ENCODE measurements at regions not wholly inside any gene's neighbourhood (a gene's known extent, or its start where the extent isn't known, plus 50 kb on each side); places are given as distances from the start of the nearest gene placed in this dataset.

DNA sequence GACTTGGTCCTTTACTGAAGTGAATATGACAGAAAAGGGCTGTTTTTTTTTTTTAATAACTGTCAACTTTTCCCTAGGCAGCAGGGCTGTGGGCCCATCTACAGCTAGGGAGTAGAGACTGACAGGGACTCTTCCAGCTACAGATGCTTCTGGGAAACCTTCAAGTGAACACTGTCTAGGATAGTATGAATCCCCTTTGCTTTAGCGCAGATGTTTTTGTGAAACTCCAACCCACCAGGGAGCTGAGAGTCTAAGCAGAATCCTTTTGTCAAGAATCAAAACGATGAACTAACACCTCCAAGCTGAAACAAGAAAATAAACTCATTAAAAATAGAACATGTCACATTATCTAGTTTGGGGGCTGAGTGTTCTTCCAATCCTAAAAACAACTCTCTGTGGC is 219.7 kb upstream of the FGF13 start:
- Histone ChIP-seq H3K9me3 (ENCODE audit: control insufficient read depth in 1 of 2, insufficient read depth in 1 of 2, low read depth in 1 of 2, low read length in 2 of 2) (no peaks in the 10 kb centered on the region), H3K4me3 (replicated peaks in 1 of 2; ENCODE audit: low read depth in 1 of 2, low read length in 2 of 2) (no peak overlapping the region), H3K4me2 (ENCODE audit: low read length) (no peak overlapping the region), H3K4me1 (ENCODE audit: control insufficient read depth in 1 of 2, insufficient read depth in 2 of 2, low read length in 2 of 2) (no peaks in the 10 kb centered on the region), H3K36me3 (ENCODE audit: control insufficient read depth in 1 of 2, insufficient read depth in 2 of 2, low read length in 2 of 2) (no peaks in the 10 kb centered on the region), H4K20me1 (ENCODE audit: insufficient read depth) (no peaks in the 10 kb centered on the region), H2AFZ (ENCODE audit: low read depth, low read length, poor library complexity, severe bottlenecking) (no peak overlapping the region), H3K27me3 (ENCODE audit: insufficient read depth, low read length) (no peaks in the 10 kb centered on the region), H3K79me2 (ENCODE audit: insufficient read depth, low read length) (no peaks in the 10 kb centered on the region), H3K9ac (ENCODE audit: low read length) (no peak overlapping the region), H3K9me2 (ENCODE audit: insufficient read depth) (no peaks in the 10 kb centered on the region), H3K27ac (ENCODE audit: low read depth, low read length) (no peak overlapping the region)
- ATAC-seq (no peak), DNase-seq (ENCODE audit: low read depth, low spot score) (no peak)
- TF ChIP-seq ZBTB33 (IDR thresholded peaks at IDR 0.05; ENCODE audit: extremely low read depth, insufficient replicate concordance, low read length) = no peak
- no peak for TF ChIP-seq SIN3A (IDR thresholded peaks at IDR 0.05; ENCODE audit: low read depth)
- TF ChIP-seq ZFX (IDR thresholded peaks at IDR 0.05) = no peak
- TF ChIP-seq CTCF (IDR thresholded peaks at IDR 0.05 in 2 of 3, conservative IDR thresholded peaks at IDR 0.05 in 1 of 3; ENCODE audit: borderline replicate concordance in 1 of 3, insufficient read depth in 1 of 3, low read depth in 2 of 3, low read length in 2 of 3) = no peak
- TF ChIP-seq POLR2AphosphoS5 (IDR thresholded peaks at IDR 0.05; ENCODE audit: low read depth, low read length) = no peak
- TF ChIP-seq CBX3 (IDR thresholded peaks at IDR 0.05; ENCODE audit: low read depth) = no peak
- no peak for TF ChIP-seq EGR1 (IDR thresholded peaks at IDR 0.05; ENCODE audit: low read depth)
- TF ChIP-seq SP1 (IDR thresholded peaks at IDR 0.05; ENCODE audit: low read depth) = no peak
- TF ChIP-seq ELF1 (IDR thresholded peaks at IDR 0.05; ENCODE audit: borderline replicate concordance, low read depth) = no peak
- TF ChIP-seq CEBPB (IDR thresholded peaks at IDR 0.05; ENCODE audit: low read depth) = no peak
- TF ChIP-seq EZH2phosphoT487 (IDR thresholded peaks at IDR 0.05; ENCODE audit: borderline replicate concordance) = no peak
- no peak for TF ChIP-seq JUND (IDR thresholded peaks at IDR 0.05)
- ChIA-PET RAD21 (ENCODE audit: low non-redundant PET in 1 of 2, low total read pairs in 2 of 2, uncharacterized antibody in 2 of 2, unreplicated experiment in 2 of 2) (no interaction called here), CTCF (no interaction called here), POLR2A (no interaction called here)
- no TSS peak for BruUV-seq (replicated peaks)
- intact Hi-C loops (cut with micrococcal nuclease) = no loop called here

Measured in HCT116 (cell line).